Osteocyte (in vitro differentiated cells): ENCODE measurements at regions not wholly inside any gene's neighbourhood (a gene's known extent, or its start where the extent isn't known, plus 50 kb on each side); places are given as distances from the start of the nearest gene placed in this dataset.

Experiments used
- DNase-seq: peaks from one replicate; pipeline ENCODE4 v3.0.0; 2021; ENCODE audit warnings: mixed read lengths; ENCODE audit not compliant: unreplicated experiment; ENCODE audit errors: extremely low spot score
- H3K27ac Mint-ChIP-seq: one replicate; pipeline ENCODE4 v1.8.0; 2021; ENCODE audit warnings: mild to moderate bottlenecking, mixed read lengths; ENCODE audit not compliant: unreplicated experiment
- H3K27me3 Mint-ChIP-seq: one replicate; pipeline ENCODE4 v1.8.0; 2021; ENCODE audit warnings: mixed read lengths; ENCODE audit not compliant: unreplicated experiment
- H3K36me3 Mint-ChIP-seq: one replicate; pipeline ENCODE4 v1.8.0; 2021; ENCODE audit warnings: mixed read lengths; ENCODE audit not compliant: unreplicated experiment
- H3K4me1 Mint-ChIP-seq: one replicate; pipeline ENCODE4 v1.8.0; 2021; ENCODE audit warnings: mixed read lengths; ENCODE audit not compliant: unreplicated experiment
- H3K4me3 Mint-ChIP-seq: one replicate; pipeline ENCODE4 v1.8.0; 2021; ENCODE audit warnings: mild to moderate bottlenecking, moderate library complexity, mixed read lengths; ENCODE audit not compliant: unreplicated experiment
- H3K9me3 Mint-ChIP-seq: one replicate; pipeline ENCODE4 v1.8.0; 2021; ENCODE audit warnings: mixed read lengths; ENCODE audit not compliant: unreplicated experiment
- TF ChIP-seq, protein P1 (sequence below): fragments of 200-600 bp; sonication (generic); IDR thresholded peaks from 2 replicates; pipeline ENCODE4 v1.5.0; 2021; ENCODE audit warnings: antibody characterized with exemption, mild to moderate bottlenecking, moderate library complexity

GRCh38 chr11:120004723-120005122 is 133.2 kb downstream of the TRIM29 start:
- DNase-seq, result no peak
- Mint-ChIP-seq H3K4me3 (no peak overlapping the region), H3K9me3 (no peaks in the 10 kb centered on the region), H3K27ac (no peak overlapping the region), H3K36me3 (no peaks in the 10 kb centered on the region), H3K4me1 (no peaks in the 10 kb centered on the region), H3K27me3 (peaks cover 36% of the 10 kb centered on the region)
- TF ChIP-seq, protein P1, sequence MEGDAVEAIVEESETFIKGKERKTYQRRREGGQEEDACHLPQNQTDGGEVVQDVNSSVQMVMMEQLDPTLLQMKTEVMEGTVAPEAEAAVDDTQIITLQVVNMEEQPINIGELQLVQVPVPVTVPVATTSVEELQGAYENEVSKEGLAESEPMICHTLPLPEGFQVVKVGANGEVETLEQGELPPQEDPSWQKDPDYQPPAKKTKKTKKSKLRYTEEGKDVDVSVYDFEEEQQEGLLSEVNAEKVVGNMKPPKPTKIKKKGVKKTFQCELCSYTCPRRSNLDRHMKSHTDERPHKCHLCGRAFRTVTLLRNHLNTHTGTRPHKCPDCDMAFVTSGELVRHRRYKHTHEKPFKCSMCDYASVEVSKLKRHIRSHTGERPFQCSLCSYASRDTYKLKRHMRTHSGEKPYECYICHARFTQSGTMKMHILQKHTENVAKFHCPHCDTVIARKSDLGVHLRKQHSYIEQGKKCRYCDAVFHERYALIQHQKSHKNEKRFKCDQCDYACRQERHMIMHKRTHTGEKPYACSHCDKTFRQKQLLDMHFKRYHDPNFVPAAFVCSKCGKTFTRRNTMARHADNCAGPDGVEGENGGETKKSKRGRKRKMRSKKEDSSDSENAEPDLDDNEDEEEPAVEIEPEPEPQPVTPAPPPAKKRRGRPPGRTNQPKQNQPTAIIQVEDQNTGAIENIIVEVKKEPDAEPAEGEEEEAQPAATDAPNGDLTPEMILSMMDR, result no peak

DNA sequence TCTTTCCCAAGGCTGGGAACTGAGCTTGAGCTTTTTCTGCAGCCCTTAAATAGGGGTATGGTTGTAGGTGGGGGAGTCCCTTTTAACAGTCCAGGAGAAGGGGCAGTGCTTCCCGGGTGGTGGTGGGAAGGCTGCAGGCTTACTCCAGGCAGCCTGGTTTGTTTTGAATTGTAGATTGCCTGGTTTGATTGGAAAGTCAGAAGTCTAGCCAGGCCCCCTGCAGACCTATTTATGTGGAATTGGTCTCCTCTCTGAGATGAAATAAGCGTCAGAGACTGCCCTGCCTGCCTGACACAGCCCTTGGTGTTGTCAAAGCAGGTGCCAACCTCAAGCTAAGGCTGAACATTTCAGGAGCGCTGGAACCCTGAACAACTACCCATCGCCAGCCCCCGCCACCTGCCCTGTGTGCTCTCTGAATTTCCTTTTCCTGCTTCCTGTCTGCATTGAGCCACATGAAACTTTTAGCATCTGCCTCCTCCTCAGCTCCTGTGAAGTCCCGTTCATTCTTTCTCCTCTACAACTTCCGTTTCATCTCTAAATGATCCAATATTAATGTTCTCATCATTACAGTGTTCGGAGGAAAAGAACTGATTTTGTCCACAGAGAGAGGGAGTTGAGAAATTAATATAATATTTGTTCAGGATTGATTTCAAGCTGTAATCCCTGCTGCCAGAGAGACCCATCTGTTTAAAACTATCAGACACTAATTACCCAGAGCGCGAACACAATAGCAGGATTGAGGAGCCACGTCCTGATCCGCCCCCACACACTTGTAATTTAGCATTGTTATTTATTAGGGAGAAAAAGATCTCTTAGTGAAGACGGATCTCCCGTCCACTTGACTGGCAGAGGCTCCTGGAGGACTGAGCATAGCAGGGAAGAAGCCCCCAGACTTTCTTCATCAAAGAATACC is 136.5 kb downstream of the TRIM29 start:
- no peak overlapping the region for H3K4me3 Mint-ChIP-seq
- H3K27ac Mint-ChIP-seq, result no peak overlapping the region
- no peaks in the 10 kb centered on the region for H3K9me3 Mint-ChIP-seq
- no peak for DNase-seq
- TF ChIP-seq, protein P1, result no peak
- H3K4me1 Mint-ChIP-seq, result no peaks in the 10 kb centered on the region
- no peaks in the 10 kb centered on the region for H3K36me3 Mint-ChIP-seq
- peaks cover 27% of the 10 kb centered on the region for H3K27me3 Mint-ChIP-seq

DNA sequence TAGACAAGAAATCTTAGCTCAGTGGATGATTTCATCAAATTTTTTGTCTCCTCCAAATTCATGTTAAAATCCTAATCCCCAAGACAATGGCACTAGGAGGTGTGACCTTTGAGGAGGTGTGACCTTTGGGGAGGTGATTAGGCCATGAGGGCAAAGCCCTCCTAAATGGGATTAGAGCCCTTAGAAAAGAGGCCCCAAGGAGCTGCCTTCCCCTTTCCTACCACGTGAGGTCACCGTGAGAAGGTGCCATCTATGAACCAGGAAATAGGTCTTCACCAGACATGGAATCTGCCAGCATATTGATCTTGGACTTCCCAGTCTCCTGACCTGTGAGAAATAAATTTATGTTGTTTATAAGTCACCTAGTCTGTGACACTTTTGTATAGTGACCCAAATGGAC is 138.7 kb downstream of the TRIM29 start:
- peaks cover 29% of the 10 kb centered on the region for H3K27me3 Mint-ChIP-seq
- H3K4me1 Mint-ChIP-seq, result no peaks in the 10 kb centered on the region
- TF ChIP-seq, protein P1, result no peak
- DNase-seq, result no peak
- no peaks in the 10 kb centered on the region for H3K9me3 Mint-ChIP-seq
- no peak overlapping the region for H3K27ac Mint-ChIP-seq
- no peak overlapping the region for H3K4me3 Mint-ChIP-seq
- H3K36me3 Mint-ChIP-seq, result no peaks in the 10 kb centered on the region

DNA sequence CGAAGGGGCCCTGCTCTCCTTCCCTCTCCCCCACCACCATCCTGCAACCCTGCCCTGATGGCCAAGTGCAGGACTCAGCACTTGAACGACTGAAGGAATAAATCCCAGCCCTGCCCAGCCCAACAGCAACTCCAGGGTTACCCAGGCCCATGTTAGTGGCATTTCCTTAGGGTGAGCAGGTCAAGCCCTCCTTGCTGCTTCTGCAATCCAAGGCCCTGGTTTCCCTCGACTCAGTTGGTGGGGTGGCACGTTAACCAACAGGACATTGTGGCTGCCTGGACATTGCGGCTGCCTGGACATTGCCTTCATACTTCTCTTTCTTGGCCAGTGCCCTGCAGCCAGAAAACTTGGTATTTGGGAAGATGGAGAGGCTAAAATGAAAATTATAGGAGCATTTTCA is 141.4 kb downstream of the TRIM29 start:
- H3K27me3 Mint-ChIP-seq, result peaks cover 12% of the 10 kb centered on the region
- TF ChIP-seq, protein P1, result no peak
- H3K9me3 Mint-ChIP-seq, result no peaks in the 10 kb centered on the region
- H3K4me1 Mint-ChIP-seq, result no peaks in the 10 kb centered on the region
- no peak for DNase-seq
- no peak overlapping the region for H3K4me3 Mint-ChIP-seq
- no peak overlapping the region for H3K27ac Mint-ChIP-seq
- no peaks in the 10 kb centered on the region for H3K36me3 Mint-ChIP-seq

DNA sequence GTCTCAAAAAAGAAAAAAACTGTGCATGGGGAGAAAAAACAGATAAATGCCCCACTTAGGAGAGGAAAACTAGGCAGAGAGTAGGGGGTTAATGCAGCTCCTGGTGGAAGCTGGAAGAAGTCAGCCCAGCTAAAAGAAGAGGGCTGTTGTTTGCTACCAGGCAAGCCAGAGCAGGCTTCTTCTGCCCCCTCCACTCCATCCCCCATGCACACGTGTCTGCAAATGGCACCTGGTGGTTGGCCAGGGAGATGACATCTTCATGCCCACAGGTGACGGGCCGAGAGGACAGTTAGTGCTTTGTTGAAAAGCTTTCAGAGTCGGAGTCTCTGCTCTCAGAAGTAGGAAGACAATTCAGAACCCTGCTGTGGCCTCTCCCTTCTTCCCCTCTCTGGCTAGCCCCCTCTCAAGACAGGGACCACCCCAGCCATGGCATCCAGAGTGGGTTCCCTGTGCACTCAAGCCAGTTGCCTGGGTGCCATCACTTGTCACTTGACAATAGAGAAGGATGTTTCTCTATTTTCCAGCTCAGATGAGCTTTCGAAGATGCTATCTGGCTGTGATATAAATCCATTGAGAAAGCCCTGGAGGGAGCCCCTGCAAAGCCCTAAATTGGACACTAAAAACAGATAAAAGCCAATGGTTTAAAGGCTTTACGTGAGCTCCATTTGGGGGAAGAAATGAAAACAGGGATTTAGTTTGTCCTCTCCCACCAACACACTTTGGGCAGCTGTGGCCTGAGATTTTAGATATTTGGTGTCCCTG is 142.0 kb downstream of the TRIM29 start:
- H3K9me3 Mint-ChIP-seq, result no peaks in the 10 kb centered on the region
- no peaks in the 10 kb centered on the region for H3K4me1 Mint-ChIP-seq
- H3K36me3 Mint-ChIP-seq, result no peaks in the 10 kb centered on the region
- H3K4me3 Mint-ChIP-seq, result no peak overlapping the region
- H3K27ac Mint-ChIP-seq, result no peak overlapping the region
- peaks cover 9% of the 10 kb centered on the region for H3K27me3 Mint-ChIP-seq
- DNase-seq, result no peak
- TF ChIP-seq, protein P1, result no peak
